ENCODE measurements at regions not wholly inside any gene's neighbourhood (a gene's known extent, or its start where the extent isn't known, plus 50 kb on each side); places are given as distances from the start of the nearest gene placed in this dataset.

DNA sequence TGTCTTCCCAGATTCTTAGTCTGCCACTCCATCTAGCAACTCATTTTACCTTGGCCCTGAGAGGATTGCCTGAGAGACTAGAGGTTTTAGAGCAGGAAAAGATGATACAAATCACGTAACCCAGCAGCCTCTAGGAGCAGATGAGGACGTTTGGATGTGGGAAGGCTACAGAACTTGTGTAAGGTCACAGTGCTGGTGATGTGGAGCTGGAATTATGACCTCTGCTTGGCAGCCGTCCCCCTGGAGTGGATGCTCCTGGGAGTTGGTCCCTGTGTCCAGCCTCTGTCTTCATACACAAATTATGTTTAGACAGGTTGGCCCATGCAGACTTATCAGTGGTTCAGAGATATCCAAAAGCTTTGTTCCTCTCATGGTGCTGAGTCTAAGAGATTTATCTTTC, 499.0 kb downstream of the EBF1 start:
- ATAC-seq (ENCODE audit: insufficient number of reproducible peaks, low FRiP score, low read depth) (no peak), DNase-seq (ENCODE audit: low spot score) (no peak)
- Histone ChIP-seq H3K4me1 (ENCODE audit: control insufficient read depth in 1 of 2, low read depth in 2 of 2) (no peaks in the 10 kb centered on the region), H3K36me3 (no peaks in the 10 kb centered on the region), H3K27ac (no peak overlapping the region), H3K9me3 (no peaks in the 10 kb centered on the region), H3K4me3 (no peak overlapping the region), H3K27me3 (replicated peaks; ENCODE audit: insufficient read depth) (no peaks in the 10 kb centered on the region)
- TF ChIP-seq, protein P1, sequence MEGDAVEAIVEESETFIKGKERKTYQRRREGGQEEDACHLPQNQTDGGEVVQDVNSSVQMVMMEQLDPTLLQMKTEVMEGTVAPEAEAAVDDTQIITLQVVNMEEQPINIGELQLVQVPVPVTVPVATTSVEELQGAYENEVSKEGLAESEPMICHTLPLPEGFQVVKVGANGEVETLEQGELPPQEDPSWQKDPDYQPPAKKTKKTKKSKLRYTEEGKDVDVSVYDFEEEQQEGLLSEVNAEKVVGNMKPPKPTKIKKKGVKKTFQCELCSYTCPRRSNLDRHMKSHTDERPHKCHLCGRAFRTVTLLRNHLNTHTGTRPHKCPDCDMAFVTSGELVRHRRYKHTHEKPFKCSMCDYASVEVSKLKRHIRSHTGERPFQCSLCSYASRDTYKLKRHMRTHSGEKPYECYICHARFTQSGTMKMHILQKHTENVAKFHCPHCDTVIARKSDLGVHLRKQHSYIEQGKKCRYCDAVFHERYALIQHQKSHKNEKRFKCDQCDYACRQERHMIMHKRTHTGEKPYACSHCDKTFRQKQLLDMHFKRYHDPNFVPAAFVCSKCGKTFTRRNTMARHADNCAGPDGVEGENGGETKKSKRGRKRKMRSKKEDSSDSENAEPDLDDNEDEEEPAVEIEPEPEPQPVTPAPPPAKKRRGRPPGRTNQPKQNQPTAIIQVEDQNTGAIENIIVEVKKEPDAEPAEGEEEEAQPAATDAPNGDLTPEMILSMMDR (IDR thresholded peaks at IDR 0.05), result no peak

DNA sequence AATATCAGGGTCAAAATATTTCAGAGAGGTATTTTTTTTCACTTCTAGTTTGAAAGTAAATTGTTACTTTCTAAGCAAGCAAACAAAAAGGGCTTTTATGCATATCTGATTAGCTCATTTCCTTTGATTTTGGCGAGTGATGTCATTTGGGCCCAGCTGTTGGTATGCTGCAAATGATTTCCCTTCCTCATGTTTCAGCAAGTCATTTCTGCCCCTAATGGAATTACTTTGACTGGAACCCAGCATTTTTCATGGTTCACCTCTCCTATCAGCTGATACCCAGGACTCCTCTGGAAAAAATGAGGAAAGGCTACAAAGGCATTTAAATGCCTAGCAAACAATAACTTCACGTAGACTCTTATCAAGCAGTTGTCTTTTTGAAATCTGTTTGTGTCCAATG, 500.6 kb downstream of the EBF1 start:
- Histone ChIP-seq H3K36me3 (no peaks in the 10 kb centered on the region), H3K4me1 (ENCODE audit: control insufficient read depth in 1 of 2, low read depth in 2 of 2) (no peaks in the 10 kb centered on the region), H3K27ac (no peak overlapping the region), H3K27me3 (replicated peaks; ENCODE audit: insufficient read depth) (no peaks in the 10 kb centered on the region), H3K9me3 (no peaks in the 10 kb centered on the region), H3K4me3 (no peak overlapping the region)
- DNase-seq (ENCODE audit: low spot score) (no peak), ATAC-seq (ENCODE audit: insufficient number of reproducible peaks, low FRiP score, low read depth) (no peak)
- TF ChIP-seq, protein P1 (IDR thresholded peaks at IDR 0.05), result no peak

DNA sequence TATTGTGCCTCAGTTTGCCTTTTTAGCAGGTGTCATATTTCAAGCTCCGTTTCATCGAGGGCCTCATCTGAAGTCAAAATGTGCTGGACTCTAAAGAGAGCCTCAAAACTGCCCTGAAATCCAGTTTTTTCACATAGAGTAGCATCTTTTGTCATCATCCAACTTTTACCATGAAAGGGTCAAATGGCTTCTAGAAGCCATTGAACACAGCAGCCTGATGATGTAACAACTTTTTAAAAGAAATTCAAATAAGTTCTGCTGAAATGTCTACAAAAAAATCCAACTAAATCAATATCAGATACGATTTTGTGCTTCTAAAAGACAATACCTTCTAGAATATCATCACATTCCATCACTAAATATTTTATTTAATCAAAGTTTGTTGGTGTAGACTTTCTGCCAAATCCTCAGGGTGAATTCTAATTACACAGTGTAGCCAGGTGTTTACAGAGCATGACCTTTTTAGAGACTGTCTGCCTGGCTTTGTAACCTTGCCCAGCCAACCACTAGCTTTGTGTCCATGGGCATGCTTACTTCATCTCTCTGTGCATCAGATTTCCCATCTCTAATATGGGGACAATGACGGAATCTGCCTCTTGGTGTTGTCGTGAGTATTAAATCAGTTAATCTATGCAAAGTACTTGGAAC, 505.0 kb downstream of the EBF1 start:
- no peak for DNase-seq (ENCODE audit: low spot score)
- Histone ChIP-seq H3K4me3 (no peak overlapping the region), H3K27me3 (replicated peaks; ENCODE audit: insufficient read depth) (no peaks in the 10 kb centered on the region), H3K27ac (no peak overlapping the region), H3K36me3 (no peaks in the 10 kb centered on the region), H3K4me1 (ENCODE audit: control insufficient read depth in 1 of 2, low read depth in 2 of 2) (peaks cover 10 to 18% of the 10 kb centered on the region in 2 donors), H3K9me3 (no peaks in the 10 kb centered on the region)
- ATAC-seq (ENCODE audit: insufficient number of reproducible peaks, low FRiP score, low read depth), result no peak
- TF ChIP-seq, protein P1 (IDR thresholded peaks at IDR 0.05), result no peak

DNA sequence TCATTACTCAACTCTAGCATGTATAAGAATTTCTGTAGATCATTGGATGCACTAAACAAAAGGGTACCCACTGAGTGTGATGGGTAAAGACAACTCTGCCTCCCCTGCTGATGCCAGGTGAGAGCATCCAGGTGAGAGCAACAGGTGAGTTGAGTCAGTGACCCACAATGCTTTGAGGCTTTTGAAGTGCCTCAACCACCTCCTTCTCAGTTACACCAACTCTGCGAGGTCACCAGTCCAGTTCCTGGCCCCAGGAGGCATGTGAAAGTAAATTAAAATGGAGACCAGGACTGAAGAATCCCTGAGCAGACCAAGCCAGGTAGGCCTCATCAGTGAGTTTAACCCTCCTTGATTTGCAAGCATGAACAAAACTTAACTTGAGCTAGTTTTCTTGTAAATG, 505.8 kb downstream of the EBF1 start:
- H3K4me3 ChIP-seq, result no peak overlapping the region
- no peak overlapping the region for H3K27ac ChIP-seq
- no peaks in the 10 kb centered on the region for H3K9me3 ChIP-seq
- TF ChIP-seq, protein P1 (IDR thresholded peaks at IDR 0.05), result no peak
- peaks cover 10 to 18% of the 10 kb centered on the region in 2 donors for H3K4me1 ChIP-seq (ENCODE audit: control insufficient read depth in 1 of 2, low read depth in 2 of 2)
- ATAC-seq (ENCODE audit: insufficient number of reproducible peaks, low FRiP score, low read depth) (no peak), DNase-seq (ENCODE audit: low spot score) (no peak)
- H3K27me3 ChIP-seq (replicated peaks; ENCODE audit: insufficient read depth), result no peaks in the 10 kb centered on the region
- no peaks in the 10 kb centered on the region for H3K36me3 ChIP-seq

DNA sequence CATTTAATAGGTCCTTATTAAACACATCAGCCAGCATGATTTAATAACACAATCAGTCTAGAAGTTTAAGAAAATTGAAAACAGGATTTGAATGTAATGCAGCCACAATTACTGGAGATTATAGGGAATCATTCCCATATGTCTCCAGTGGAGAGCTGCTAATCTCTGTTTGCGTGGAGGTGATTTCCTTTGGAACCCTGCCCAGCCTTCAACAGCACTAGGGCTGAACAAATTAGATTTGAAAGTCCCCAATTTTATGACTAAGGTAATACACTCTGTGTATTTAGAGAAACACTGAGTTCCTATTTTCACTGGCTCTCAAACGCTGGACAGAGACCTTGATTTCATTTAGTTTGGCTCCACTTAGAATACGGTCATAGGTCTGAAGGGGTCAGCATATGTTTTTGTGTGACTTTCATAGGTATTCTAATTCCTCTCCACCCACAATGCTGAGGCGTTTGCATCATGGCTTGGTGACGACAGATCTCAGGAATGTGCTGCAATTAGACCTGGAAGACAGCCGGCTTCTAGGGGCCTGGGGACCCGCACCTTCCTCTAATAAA, 508.3 kb downstream of the EBF1 start:
- DNase-seq (ENCODE audit: low spot score), result no peak
- TF ChIP-seq, protein P1 (IDR thresholded peaks at IDR 0.05), result no peak
- no peak for ATAC-seq (ENCODE audit: insufficient number of reproducible peaks, low FRiP score, low read depth)

More for the DNA sequence above, 508.3 kb downstream of the EBF1 start:
- Histone ChIP-seq H3K4me1 (ENCODE audit: control insufficient read depth in 1 of 2, low read depth in 2 of 2) (peaks cover 10 to 18% of the 10 kb centered on the region in 2 donors), H3K36me3 (no peaks in the 10 kb centered on the region), H3K4me3 (peak overlapping the region; percentile 27), H3K27me3 (replicated peaks; ENCODE audit: insufficient read depth) (no peaks in the 10 kb centered on the region), H3K27ac (peak overlapping the region; percentile 59 to 60), H3K9me3 (no peaks in the 10 kb centered on the region)
